GM12872 (cell line): ENCODE measurements at regions not wholly inside any gene's neighbourhood (a gene's known extent, or its start where the extent isn't known, plus 50 kb on each side); places are given as distances from the start of the nearest gene placed in this dataset.

ENCODE experiments used
- TF ChIP-seq, protein P1 (sequence below): IDR thresholded peaks from 3 replicates; pipeline ENCODE4 v1.5.1; 2011; ENCODE audit warnings: low read depth, mild to moderate bottlenecking, low read length, moderate library complexity; ENCODE audit not compliant: insufficient read depth

GRCh38 chr13:21987793-21988192, 316.9 kb downstream of the FGF9 start:
- TF ChIP-seq, protein P1, sequence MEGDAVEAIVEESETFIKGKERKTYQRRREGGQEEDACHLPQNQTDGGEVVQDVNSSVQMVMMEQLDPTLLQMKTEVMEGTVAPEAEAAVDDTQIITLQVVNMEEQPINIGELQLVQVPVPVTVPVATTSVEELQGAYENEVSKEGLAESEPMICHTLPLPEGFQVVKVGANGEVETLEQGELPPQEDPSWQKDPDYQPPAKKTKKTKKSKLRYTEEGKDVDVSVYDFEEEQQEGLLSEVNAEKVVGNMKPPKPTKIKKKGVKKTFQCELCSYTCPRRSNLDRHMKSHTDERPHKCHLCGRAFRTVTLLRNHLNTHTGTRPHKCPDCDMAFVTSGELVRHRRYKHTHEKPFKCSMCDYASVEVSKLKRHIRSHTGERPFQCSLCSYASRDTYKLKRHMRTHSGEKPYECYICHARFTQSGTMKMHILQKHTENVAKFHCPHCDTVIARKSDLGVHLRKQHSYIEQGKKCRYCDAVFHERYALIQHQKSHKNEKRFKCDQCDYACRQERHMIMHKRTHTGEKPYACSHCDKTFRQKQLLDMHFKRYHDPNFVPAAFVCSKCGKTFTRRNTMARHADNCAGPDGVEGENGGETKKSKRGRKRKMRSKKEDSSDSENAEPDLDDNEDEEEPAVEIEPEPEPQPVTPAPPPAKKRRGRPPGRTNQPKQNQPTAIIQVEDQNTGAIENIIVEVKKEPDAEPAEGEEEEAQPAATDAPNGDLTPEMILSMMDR = no peak

- TF ChIP-seq, protein P1 = no peak
Measured at GRCh38 chr13:21988624-21989023, 317.8 kb downstream of the FGF9 start.

- TF ChIP-seq, protein P1 = no peak
Measured at GRCh38 chr13:21996049-21996448, 325.2 kb downstream of the FGF9 start.

DNA sequence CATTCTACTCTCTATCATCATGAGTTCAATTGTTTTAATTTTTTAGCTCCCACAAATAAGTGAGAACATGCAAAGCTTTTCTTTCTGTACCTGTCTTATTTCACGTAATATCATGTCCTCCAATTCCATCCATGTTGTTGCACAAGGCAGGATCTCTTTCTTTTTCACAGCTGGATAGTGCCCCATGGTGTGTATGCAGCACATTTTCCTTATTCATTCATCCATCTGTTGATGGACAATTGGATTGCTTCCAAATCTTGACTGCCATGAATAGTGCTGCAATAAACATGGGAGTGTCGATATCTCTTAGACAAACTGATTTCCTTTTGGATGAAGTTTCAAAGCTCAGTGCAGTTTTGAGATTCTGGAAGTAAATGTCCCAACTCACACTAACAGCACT, 326.9 kb downstream of the FGF9 start:
- TF ChIP-seq, protein P1 = no peak

- TF ChIP-seq, protein P1 = no peak
Measured at GRCh38 chr13:21998279-21998990, 327.6 kb downstream of the FGF9 start.

GRCh38 chr13:21999666-22000065, 328.8 kb downstream of the FGF9 start:
- TF ChIP-seq, protein P1 = no peak

DNA sequence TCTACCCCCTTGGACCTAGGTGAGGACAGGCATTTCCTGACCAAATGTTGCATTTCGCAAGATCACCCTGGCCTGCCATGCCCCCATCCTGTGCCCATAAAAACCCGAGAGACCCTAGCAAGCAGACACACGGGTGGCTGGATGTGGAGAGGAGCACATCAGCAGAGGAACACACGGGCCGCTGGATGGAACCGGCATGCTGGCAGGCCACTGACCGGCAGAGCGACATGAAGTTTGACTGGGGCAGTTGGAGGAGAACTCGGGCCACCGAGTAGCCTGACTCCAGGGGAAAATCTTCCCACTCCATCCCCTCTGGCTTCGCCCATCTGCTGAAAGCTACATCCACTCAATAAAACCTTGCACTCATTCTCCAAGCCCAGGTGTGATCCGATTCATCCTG, 329.3 kb downstream of the FGF9 start:
- TF ChIP-seq, protein P1 = no peak
